HEK293T (cell line): ENCODE measurements at regions not wholly inside any gene's neighbourhood (a gene's known extent, or its start where the extent isn't known, plus 50 kb on each side); places are given as distances from the start of the nearest gene placed in this dataset.

Source experiments
- CTCF ChIA-PET: fragments of 350-600 bp; formaldehyde crosslinking; extraction: SDS; loops from one replicate; lab custom pipeline; 2021; ENCODE audit warnings: antibody characterized with exemption, inconsistent platforms; lab: Yijun Ruan, JAX
- POLR2A ChIA-PET: fragments of 350-600 bp; formaldehyde crosslinking; extraction: SDS; loops from one replicate; lab custom pipeline; 2020; ENCODE audit warnings: antibody characterized with exemption, inconsistent platforms; lab: Yijun Ruan, JAX
- DNase-seq: peaks from one replicate; pipeline ENCODE4 v3.0.0; 2012; ENCODE audit warnings: mixed read lengths; ENCODE audit errors: extremely low spot score
- ARNT ChIP-seq: fragments of 450-650 bp; IDR thresholded peaks from 2 replicates; pipeline ENCODE4 v1.6.1; 2017; ENCODE audit warnings: mild to moderate bottlenecking
- BHLHE40 ChIP-seq: fragments of 450-650 bp; IDR thresholded peaks from 2 replicates; pipeline ENCODE4 v1.6.1; 2016; ENCODE audit warnings: mild to moderate bottlenecking, moderate library complexity, borderline replicate concordance
- CTBP1 ChIP-seq: fragments of 450-650 bp; IDR thresholded peaks from 2 replicates; pipeline ENCODE4 v1.6.1; 2016; ENCODE audit warnings: borderline replicate concordance
- ELF4 ChIP-seq: fragments of 450-650 bp; IDR thresholded peaks from 2 replicates; pipeline ENCODE4 v1.6.1; 2017; ENCODE audit warnings: antibody characterized with exemption
- FOXA1 ChIP-seq: fragments of 450-650 bp; IDR thresholded peaks from 2 replicates; pipeline ENCODE4 v1.6.1; 2016; ENCODE audit warnings: mild to moderate bottlenecking
- FOXK2 ChIP-seq: fragments of 450-650 bp; IDR thresholded peaks from 2 replicates; pipeline ENCODE4 v1.6.1; 2016; ENCODE audit warnings: mild to moderate bottlenecking
- FOXM1 ChIP-seq: fragments of 450-650 bp; IDR thresholded peaks from 2 replicates; pipeline ENCODE4 v1.6.1; 2017; ENCODE audit warnings: mild to moderate bottlenecking, borderline replicate concordance
- HDGF ChIP-seq: fragments of 450-650 bp; IDR thresholded peaks from 2 replicates; pipeline ENCODE4 v1.6.1; 2017; ENCODE audit warnings: antibody characterized with exemption, borderline replicate concordance
- L3MBTL2 ChIP-seq: fragments of 450-650 bp; conservative IDR thresholded peaks from 2 replicates; pipeline ENCODE4 v1.6.1; 2016; ENCODE audit warnings: mild to moderate bottlenecking
- LEF1 ChIP-seq: fragments of 450-650 bp; IDR thresholded peaks from 2 replicates; pipeline ENCODE4 v1.6.1; 2017; ENCODE audit warnings: mild to moderate bottlenecking, borderline replicate concordance
- NFRKB ChIP-seq: fragments of 450-650 bp; IDR thresholded peaks from 2 replicates; pipeline ENCODE4 v1.6.1; 2016; ENCODE audit warnings: mild to moderate bottlenecking, moderate library complexity
- SP1 ChIP-seq: fragments of 450-650 bp; IDR thresholded peaks from 2 replicates; pipeline ENCODE4 v1.6.1; 2017
- SUZ12 ChIP-seq: fragments of 450-650 bp; IDR thresholded peaks from 2 replicates; pipeline ENCODE4 v1.6.1; 2016; ENCODE audit warnings: mild to moderate bottlenecking
- TARDBP ChIP-seq: fragments of 450-650 bp; IDR thresholded peaks from 2 replicates; pipeline ENCODE4 v1.6.1; 2016
- ZNF384 ChIP-seq: fragments of 450-650 bp; IDR thresholded peaks from 2 replicates; pipeline ENCODE4 v1.6.1; 2016
- TF ChIP-seq, protein P1 (sequence below): fragments of 450-650 bp; IDR thresholded peaks from 2 replicates; pipeline ENCODE4 v1.6.1; 2016

GRCh38 chr5:124683917-124684555, 62.4 kb downstream of the ZNF608 start:
- CTCF ChIA-PET = no interaction called here
- no peak for DNase-seq
- POLR2A ChIA-PET = interaction anchor here (0.7 kb wide), 1 partner anchor 8 kb away, joined by 3 read pairs; no protein-coding TSS in a partner anchor
- TF ChIP-seq LEF1 (no peak), CTBP1 (no peak), FOXM1 (no peak), NFRKB (no peak)

DNA sequence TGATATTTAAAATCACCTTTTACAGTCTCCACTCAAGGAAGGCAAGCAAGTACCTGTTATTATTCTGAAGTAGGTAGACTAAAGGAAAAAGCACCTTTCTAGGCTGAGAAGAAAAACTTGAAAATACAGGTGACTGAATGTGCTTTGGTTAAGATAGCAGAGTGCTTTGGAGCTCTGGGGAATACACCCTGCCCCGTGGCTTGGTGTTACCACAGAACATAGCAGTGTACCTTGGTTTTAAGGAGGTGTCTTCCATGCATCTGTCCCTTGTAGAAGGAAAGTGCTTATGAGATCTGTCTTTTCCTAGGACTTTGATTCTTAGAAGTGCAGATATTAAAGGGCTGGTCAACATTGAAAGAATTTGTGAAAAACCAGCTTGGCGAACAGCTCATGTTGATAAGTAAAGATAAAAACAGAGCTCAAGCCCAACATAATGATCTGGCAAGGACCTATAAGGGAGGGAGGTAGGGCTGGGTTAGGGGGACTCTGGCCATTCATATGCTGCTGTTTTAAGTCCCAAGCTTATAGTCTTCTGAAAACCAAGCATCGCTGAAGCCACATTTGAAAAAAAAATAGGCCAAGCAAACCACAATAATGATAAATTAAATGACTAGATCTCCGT, 66.8 kb downstream of the ZNF608 start:
- DNase-seq = no peak

DNA sequence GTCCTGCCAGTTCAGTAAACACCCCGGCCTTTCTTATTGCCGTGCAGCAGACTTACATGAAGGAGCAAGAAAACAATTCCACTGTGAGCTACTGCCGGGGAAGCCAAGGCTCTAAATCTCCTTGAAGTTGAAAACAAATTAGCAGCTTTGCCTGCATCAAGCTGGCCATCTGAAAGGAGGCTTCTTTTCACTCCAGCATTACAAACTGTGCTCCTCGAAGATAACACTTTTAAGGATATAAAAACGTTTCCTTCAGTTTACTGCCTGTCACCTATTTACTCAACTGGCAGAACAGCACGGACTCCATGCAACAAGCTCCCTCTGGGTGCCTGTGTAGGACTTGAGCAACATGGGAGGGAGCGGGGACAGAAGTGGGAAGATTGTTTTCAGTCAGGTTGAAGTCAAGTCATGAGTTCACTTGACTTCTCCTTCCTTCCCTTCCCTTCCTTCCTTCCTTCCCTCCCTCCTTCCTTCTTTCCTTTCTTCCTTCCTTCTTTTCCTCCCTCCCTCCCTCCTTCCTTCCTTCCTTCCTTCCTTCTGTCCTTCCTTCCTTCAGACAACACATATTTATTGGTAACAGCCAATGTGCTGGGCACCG, 67.4 kb downstream of the ZNF608 start:
- POLR2A ChIA-PET = interaction anchor here (1.0 to 1.4 kb wide), 2 partner anchors 9 to 69 kb away, joined by 3 to 7 read pairs; no protein-coding TSS in a partner anchor
- DNase-seq = no peak
- no peak for TF ChIP-seq TARDBP
- TF ChIP-seq NFRKB = no peak
- no peak for TF ChIP-seq BHLHE40
- no peak for TF ChIP-seq CTBP1
- TF ChIP-seq ELF4 = no peak
- CTCF ChIA-PET = interaction anchor here (0.6 to 1.3 kb wide), 4 partner anchors 11 to 82 kb away, joined by 3 to 5 read pairs (median 4); no protein-coding TSS in a partner anchor

More for the DNA sequence above, 66.8 kb downstream of the ZNF608 start:
- ChIA-PET POLR2A (interaction anchor here (1.0 to 1.4 kb wide), 2 partner anchors 10 to 69 kb away, joined by 3 to 7 read pairs; no protein-coding TSS in a partner anchor), CTCF (interaction anchor here (0.9 to 1.3 kb wide), 4 partner anchors 9 to 58 kb away, joined by 3 to 5 read pairs (median 3); no protein-coding TSS in a partner anchor)
- TF ChIP-seq HDGF (no peak), FOXK2 (no peak), CTBP1 (no peak), FOXM1 (no peak), SP1 (no peak), ARNT (no peak), LEF1 (no peak), L3MBTL2 (no peak), BHLHE40 (no peak), ZNF384 (no peak), SUZ12 (no peak), TARDBP (no peak), NFRKB (no peak)
- TF ChIP-seq, protein P1, sequence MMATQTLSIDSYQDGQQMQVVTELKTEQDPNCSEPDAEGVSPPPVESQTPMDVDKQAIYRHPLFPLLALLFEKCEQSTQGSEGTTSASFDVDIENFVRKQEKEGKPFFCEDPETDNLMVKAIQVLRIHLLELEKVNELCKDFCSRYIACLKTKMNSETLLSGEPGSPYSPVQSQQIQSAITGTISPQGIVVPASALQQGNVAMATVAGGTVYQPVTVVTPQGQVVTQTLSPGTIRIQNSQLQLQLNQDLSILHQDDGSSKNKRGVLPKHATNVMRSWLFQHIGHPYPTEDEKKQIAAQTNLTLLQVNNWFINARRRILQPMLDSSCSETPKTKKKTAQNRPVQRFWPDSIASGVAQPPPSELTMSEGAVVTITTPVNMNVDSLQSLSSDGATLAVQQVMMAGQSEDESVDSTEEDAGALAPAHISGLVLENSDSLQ = no peak

DNA sequence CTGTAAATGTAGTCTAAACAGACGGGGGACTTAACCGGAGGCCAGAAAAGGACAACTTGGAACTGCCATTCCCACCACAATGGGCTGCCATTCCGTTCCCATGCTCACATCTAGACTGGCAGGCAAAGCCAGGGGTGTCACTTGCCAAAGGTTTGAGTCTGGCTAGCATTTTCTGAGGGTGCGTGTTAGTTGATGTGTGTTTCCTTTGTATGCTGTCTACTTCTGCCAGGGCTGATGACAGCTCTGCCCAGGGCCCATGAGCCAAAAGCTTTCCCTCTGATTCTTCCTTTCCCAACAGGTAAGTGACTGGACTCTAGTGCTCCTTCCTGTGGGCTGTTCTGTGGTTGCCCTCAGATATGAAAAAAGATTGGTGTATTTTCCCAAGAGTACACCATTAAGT, 68.0 kb downstream of the ZNF608 start:
- TF ChIP-seq NFRKB (no peak), FOXK2 (no peak), ARNT (no peak), FOXM1 (no peak), TARDBP (no peak), FOXA1 (no peak), SP1 (no peak), LEF1 (no peak), ELF4 (no peak), L3MBTL2 (no peak), SUZ12 (no peak), BHLHE40 (no peak), CTBP1 (no peak), HDGF (no peak), ZNF384 (no peak)
- TF ChIP-seq, protein P1 = no peak
- POLR2A ChIA-PET = interaction anchor here (1.4 kb wide), 1 partner anchor 70 kb away, joined by 3 read pairs; no protein-coding TSS in a partner anchor
- no peak for DNase-seq
- CTCF ChIA-PET = interaction anchor here (0.6 to 0.7 kb wide), 2 partner anchors 14 to 81 kb away, joined by 3 to 4 read pairs; no protein-coding TSS in a partner anchor

GRCh38 chr5:124677374-124678351, 68.8 kb downstream of the ZNF608 start:
- POLR2A ChIA-PET = no interaction called here
- no peak for DNase-seq
- CTCF ChIA-PET = no interaction called here

More at GRCh38 chr5:124677374-124678351, 68.8 kb downstream of the ZNF608 start:
- TF ChIP-seq HDGF (no peak), NFRKB (no peak), TARDBP (no peak), FOXK2 (no peak), BHLHE40 (no peak), SUZ12 (no peak), ZNF384 (no peak), LEF1 (no peak), SP1 (no peak), L3MBTL2 (no peak), CTBP1 (no peak)
- TF ChIP-seq, protein P1 = no peak
